HG03064 (cell line): ENCODE measurements at regions not wholly inside any gene's neighbourhood (a gene's known extent, or its start where the extent isn't known, plus 50 kb on each side); places are given as distances from the start of the nearest gene placed in this dataset.

ENCODE experiments used
- ATAC-seq: cut with Tn5 transposase; IDR thresholded peaks from one replicate; pipeline ENCODE4 v1.9.1; 2021; ENCODE audit warnings: low read depth; ENCODE audit not compliant: unreplicated experiment

DNA sequence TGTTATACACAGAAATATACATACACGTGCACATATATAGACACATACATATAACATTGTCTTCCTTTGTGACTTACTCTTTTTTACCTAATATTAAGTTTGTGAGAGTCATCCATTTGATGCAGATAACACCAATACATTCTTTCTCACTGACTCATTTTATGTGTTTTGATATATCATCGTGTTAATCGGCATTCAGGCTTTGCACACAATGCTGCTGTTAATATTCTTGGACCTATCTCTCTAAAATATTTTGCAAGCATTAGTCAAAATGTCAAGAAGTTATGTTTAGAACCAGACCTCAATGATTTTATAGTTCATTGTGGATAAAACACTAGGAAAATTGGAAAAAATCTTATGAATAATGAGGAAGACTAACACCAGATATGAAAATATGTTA lies 441.1 kb downstream of the LRATD1 start:
- ATAC-seq = no peak

DNA sequence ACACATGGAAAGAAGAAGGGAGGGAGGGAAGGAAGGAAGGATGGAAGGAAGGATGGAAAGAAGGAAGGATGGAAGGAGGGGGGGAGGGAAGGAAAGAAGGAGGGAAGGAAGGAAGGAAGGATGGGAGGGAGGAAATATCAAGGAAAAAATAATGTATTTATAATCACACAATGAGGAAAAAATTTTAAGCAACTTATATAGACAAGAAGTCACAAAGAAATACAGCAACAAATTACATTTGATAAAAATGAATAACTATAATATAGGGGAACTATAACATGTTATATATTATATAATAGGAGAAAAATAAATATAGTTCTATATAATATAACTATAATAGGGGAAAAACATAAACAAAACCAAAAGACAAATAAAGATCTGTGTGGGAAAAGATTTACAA lies 441.8 kb downstream of the LRATD1 start:
- ATAC-seq = no peak

DNA sequence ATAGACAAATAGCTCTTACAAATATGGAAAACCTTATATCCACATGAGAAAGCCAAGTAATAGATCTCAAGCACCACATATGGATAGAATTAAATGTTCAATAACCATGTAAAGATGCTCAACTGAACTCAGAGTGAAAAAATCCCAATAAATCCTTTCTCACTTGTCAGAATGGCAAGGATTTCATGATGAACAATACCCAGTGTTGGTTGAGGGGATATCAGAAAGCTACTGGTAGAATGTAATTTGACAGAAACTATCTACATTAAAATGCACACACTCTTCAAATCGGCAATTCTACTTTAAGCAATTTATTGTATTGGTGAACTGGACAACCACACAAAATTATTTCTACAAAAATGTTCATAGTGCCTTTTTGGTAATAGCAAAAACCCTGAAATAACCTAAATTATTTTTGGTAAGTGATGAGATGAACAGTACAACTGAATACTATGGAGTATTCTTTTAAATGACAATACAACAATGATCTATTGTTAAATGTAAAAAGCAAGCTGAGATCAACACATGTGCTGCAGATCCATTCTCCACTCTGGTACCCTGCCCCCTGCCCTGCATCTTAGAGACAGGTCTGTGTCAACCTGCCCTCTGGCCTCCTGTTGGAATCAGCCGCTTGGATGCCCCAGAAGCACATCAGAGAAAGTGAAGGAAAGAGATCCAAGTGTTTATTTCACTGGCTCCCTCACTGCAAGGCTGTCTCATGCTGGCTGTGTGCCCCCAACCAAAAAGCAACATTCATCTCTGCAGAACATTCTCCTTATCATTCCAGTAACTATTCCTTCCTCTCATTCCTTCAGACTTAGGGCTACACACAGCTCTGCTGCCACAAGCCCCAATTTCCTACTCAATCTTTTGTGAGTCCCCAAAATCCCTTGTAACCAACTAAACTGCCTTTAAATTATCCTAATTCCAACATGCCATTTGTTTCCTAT lies 442.5 kb downstream of the LRATD1 start:
- no peak for ATAC-seq

DNA sequence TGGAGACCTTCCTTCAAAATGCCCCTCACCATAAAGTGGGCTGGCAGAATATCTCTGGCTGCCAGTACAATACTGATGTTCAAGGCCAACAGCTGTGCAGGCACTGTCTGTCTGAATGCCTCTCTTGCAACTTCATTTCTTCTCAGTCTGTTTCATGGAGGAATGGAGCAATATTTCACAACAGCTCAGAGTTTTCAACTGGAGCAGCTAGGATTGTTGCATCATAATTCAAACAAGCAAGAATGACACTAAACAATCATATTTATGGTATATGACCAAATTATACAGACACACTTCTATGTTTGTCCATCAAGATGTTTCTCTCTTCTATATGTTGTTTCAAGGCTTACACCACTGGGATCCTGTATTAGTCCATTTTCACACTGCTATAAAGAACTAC lies 444.2 kb downstream of the LRATD1 start:
- no peak for ATAC-seq

DNA sequence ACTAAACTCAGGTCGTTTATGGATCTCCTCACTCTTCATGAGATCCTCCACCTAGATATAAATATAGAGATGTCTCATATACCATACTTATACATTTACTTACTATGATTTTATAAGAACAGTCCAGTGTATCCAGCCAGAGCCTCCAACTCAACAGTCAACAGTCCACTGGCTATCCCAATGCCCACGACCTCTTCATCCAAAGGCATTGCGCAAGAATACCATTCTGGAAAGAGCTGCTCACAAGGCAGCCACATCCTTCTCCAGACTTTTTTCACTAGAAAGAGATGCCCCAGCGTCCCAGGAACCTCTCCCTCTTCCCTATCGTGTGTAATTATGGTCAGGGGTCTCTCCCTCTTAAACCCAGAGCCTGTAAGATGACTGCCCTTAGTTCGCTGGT lies 448.8 kb downstream of the LRATD1 start:
- no peak for ATAC-seq

DNA sequence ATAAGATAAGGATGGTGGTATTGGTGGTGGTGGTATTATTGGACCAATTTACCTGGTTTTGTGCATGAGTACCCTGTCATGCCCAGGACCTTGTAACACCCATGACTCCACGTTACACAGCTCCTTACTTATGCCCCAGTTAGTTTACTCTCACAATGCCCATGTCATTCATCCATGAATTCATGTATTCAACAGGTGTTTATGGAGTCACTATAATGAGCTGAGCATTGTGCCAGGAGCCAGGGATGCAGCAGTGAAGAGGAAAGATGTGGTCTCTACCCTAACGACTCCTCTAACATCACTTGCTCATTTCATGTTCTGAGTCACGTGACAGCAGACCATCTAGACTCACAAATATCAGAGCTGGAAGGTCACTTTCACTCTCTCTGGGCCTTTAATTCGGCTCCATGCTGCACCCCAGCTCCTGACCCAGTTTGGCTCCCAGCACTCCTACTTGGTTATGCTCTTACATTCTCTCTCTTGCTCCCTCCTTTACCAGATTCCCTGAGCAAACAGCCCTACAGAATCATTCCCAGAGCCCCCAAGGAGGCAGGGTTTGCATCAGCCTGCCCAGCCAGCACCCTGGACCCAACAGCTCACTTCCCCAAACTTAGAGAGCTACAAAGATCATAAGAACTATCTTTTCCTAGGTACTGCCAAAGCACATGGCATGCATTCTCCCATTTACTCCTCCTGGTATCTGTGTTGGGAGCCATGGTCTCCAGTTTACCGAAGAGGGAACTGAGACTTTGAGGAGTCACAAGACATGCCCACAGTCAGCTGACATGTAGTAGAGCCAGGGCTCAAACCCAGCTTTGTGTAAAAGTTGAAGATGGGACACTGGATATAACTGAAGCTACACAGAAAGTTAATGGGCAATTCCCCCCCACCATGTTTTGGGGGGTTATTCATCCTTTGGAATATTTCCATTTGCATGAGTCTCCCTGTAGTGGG lies 449.9 kb downstream of the LRATD1 start:
- ATAC-seq = no peak

DNA sequence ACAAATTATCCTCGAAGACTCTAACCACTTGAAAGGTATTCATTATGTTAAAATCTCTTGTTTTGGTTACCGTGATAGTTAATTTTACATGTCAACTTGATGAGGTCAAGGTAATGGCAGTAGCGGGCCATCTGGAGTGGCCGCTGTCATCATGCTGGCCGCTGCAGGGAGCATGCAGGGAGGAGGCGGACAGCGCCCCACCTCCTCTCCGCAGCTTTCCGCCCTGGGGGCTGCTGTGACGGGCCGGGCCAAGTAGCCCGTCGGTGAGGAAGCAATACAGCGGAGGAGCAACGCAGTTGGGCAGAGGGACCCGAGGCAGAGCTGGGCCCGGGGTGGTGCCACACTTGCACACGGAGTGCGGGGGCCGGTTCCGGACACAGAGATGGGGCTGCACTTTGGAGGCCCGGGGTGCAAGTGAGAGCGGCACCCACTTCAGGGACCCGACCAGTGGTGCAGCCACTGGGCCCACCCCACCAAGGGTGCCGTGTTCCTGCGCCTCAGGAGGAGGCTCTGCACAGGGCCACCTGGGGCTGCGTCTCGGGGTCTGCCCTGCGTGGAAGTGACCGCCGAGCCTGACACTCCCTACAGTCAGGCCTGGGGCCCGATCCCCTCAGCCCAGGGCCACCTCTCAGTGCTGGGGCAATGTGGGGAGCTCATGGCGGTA lies 452.4 kb downstream of the LRATD1 start:
- ATAC-seq = no peak

DNA sequence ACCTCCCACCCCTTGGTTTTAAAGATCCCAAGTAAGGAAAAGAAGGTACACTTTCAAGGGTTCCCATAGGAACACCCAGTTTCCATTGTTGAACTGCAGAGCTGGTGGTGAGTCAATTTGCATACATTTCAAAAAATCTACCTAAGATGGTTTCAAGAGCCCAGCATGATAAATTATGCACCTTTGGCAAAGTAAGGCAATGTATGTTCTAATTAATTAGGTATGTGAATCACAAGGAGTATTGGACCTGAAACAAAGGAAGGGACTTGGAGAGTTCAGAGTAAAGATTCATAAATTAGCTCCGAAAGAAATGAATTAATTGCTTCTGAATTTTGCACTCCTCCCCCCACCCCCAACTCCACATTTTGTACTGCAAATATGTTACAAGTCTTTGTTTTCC lies 459.7 kb downstream of the LRATD1 start:
- ATAC-seq = no peak

DNA sequence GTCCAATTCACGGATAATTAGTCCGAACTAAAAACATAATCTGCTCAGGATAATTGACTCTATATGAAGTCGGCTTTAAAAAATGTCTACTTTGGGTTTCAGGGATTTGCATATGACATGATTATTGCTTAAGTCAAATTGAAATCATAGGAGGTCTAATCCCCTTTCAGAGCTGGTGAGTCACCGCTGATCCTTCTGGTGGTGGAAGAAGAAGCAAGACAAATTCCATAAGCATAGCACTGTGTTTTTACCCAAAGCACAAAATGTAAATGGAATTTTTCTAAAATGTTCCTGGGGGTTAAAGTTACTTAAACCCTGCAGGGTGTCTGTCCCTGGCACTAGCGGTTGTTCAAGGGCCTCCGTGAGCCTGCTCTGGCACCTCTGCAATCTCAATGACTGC lies 460.2 kb downstream of the LRATD1 start:
- ATAC-seq = no peak

DNA sequence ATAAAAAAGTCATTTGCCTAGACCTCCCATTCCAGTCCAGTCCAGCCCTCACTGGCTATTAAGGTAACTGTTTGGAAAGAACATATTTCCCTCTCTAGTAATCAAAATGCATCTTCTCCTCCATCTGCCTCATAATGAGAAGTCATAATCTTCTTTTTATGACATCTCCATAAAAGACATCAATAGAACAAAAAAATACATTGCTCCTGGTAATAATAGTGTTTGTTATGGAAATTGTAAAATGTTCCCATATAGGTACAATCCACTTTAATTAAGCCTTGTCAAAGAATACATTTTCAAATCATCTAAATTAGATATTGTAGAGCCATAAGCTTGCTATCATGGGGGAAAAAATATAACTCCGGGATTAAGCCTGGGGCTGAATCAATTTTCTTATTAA lies 461.6 kb downstream of the LRATD1 start:
- no peak for ATAC-seq

DNA sequence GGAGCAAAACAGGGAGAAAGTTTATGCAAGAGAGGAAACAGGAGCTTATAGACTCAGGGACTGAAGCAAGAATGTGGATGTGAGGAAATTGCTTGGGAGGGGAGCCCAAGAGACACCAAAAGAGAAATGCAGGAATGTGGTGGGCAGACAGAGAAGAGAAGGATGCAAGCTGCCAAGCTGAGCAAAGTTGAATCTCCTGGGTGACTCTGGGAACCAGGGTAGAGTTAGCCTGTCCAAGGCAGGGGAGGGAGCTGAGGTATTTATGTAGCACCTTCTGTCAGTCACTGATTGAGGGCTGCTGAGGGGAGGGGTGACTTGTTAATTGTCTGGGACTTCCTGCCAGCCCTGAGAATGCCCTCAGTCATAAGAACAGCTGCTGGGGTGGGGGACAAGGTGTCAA lies 464.3 kb downstream of the NBAS start:
- no peak for ATAC-seq

DNA sequence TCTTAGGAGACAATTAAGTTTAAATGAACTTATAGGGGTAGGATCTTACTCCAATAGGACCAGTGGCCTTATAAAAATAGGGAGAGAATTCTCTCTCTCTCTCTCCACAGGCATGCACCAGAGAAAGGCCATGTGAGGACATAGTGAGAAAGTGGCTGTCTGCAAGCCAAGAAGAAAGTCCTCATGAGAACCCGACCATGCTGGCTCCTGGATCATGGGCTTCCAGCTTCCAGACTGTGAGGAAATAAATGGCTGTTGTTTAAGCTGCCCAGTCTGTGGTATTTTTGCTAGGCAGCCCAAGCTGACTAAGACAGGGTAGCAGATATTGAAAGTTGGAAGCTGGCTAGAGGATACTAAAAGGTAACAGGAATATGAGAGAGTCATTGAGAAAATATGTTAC lies 454.0 kb downstream of the NBAS start:
- no peak for ATAC-seq

DNA sequence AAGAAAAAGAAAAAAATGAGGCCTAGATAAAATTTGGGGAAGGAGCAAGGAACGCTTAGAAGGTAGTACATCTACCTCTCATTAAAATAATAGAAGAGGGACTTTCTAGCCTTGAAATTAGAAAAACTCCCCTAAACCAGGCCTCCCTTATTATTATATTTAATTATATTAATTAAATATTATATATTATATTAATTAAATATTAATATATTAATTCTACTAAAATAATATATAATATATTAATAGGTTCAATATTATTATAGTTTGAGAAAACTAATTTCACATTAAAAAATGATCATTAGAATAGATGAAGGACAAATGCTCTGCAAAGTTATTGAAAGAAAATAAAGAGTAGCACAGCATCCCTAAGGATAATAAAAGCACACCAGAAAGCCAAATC lies 449.4 kb downstream of the NBAS start:
- no peak for ATAC-seq

DNA sequence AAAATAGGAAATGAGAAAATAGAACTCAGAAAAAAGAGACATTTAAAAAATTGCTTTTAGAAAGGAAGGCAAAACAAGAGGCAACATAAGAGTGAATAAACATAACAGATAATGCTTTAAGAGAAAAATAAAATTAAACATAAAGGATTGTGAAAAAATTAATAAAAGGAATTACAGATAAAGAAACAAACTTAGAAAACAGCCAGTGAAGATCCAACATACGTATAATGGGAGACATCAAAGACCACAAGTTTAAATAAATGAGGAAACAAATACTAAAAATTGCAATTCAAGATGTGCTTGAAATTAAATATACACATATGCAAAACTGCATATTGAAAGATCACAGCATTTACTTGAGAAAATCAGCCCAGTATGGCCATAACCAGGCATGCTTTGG lies 448.9 kb downstream of the NBAS start:
- no peak for ATAC-seq

DNA sequence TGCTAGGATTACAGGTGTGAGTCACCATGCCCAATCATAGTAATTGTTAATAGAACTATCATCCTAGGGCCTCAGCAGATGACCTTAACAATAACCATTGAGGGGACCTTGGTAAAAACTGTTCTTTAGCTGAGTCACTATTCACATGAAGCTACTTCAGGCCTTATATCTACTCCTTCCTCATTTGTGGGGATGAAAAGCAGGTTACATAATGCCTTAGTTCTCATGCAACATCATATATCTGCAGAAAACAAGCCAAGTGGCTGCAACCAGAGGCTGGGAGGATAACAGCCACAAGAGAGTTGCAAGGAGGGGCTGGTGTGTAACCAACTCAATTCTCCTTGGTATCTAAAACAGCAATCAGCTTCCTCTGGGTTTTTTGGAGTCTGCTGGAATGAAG lies 445.4 kb downstream of the NBAS start:
- ATAC-seq = no peak

DNA sequence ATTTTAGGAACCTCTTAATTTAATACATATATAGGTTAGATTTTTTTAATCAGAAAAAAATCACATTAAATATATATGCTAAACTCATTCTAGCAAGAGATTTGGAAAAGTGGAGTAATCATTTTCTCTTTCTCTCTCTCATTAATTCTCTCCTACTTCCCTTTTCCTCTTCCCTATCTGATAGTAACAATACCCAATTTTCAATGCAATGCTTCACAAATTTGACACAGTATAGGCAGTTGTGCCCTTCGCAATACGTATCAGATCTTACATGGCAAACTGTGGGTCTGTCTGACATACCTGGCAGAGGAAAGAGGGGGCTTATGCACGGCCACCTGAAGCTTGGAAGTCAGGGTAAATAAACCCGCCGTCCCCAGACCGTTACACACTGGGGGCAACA lies 444.3 kb downstream of the NBAS start:
- ATAC-seq = no peak
